Retinal pigment epithelial cell (primary cell): ENCODE measurements at regions not wholly inside any gene's neighbourhood (a gene's known extent, or its start where the extent isn't known, plus 50 kb on each side); places are given as distances from the start of the nearest gene placed in this dataset.

Experiments used
- DNase-seq: peaks from one replicate; pipeline ENCODE4 v3.0.0-alpha.2; 2010; ENCODE audit warnings: low read depth
- H3K4me3 ChIP-seq: 2 replicates; pipeline ENCODE4 v1.5.1; 2011; ENCODE audit warnings: mild to moderate bottlenecking, low read length, control low read depth, moderate library complexity
- TF ChIP-seq, protein P1 (sequence below): conservative IDR thresholded peaks from 2 replicates; pipeline ENCODE4 v1.5.1; 2011; ENCODE audit warnings: low read depth, low read length, control low read depth, inconsistent platforms

DNA sequence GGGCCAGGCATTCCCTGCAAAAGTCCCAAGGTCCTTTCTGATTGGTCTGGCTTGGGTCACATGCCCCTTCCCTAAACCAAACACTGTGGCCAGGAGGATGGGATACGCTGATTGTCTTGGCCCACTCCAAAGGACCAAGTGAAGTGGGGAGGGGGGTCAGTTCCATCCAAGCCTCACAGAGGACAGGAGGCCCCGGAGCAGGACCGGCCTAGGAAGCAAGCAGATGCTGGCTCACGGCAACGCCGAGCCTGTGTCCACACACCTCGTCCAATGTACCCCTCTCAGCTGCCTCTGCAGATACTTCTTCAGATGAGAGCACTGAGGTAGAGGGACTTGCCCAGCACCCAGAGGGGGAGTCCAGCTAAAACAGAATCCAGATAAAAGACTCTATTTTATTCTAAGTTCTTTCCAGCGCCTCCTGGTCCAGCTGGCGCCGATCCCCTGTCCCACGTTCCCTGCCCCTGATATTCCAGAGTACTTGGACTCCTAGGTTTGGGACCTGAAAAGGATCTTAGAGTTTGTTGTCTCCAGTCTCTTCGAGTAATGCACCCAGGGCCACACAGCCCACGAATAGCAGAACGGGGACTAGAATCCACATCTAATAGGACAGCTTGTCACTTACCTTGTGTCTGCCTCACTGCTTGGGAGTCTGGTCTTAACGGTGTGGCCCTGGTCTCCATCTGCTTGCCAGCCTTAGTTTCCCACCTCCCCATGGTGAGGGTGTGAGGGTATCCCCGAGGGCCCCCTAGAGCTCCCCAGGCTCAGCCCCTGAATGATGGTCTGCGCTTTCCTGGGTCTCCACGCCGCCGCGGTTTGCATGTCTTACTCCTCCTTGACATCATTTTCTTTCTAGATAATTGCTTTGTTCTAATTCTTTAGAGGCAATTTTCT, 72.4 kb upstream of the UNC5A start:
- TF ChIP-seq, protein P1, sequence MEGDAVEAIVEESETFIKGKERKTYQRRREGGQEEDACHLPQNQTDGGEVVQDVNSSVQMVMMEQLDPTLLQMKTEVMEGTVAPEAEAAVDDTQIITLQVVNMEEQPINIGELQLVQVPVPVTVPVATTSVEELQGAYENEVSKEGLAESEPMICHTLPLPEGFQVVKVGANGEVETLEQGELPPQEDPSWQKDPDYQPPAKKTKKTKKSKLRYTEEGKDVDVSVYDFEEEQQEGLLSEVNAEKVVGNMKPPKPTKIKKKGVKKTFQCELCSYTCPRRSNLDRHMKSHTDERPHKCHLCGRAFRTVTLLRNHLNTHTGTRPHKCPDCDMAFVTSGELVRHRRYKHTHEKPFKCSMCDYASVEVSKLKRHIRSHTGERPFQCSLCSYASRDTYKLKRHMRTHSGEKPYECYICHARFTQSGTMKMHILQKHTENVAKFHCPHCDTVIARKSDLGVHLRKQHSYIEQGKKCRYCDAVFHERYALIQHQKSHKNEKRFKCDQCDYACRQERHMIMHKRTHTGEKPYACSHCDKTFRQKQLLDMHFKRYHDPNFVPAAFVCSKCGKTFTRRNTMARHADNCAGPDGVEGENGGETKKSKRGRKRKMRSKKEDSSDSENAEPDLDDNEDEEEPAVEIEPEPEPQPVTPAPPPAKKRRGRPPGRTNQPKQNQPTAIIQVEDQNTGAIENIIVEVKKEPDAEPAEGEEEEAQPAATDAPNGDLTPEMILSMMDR = no peak
- H3K4me3 ChIP-seq = no peak overlapping the region
- no peak for DNase-seq

DNA sequence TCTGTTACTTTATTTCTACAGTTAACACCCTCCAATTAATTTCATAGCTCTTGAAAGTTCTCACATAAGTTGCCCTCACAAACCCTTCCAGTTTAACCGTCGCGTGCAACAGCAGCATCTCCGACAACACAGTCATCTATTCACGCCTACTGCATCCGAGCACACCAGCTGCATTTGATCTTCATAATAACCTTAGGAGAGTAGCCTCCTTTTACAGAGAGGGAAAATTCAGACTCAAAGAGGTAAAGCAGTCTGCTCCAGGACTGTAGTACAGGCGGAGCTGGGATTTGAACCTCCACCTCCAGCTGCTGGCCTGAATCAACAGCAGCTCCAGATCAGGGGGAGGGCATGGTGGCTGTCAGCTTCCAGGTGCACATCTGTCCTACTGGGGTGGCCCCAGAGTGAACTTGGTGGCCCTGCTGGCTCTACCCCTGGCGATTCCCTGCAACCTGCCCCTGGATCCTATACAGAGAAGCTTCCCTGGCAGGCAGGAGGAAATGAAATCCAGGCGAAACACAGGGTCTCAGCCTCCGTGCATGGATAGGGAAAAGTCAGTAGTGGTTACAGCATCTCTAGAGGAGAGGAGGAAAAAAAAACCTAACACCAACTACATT, 71.6 kb upstream of the UNC5A start:
- TF ChIP-seq, protein P1 = no peak
- no peak for DNase-seq
- H3K4me3 ChIP-seq = no peak overlapping the region

DNA sequence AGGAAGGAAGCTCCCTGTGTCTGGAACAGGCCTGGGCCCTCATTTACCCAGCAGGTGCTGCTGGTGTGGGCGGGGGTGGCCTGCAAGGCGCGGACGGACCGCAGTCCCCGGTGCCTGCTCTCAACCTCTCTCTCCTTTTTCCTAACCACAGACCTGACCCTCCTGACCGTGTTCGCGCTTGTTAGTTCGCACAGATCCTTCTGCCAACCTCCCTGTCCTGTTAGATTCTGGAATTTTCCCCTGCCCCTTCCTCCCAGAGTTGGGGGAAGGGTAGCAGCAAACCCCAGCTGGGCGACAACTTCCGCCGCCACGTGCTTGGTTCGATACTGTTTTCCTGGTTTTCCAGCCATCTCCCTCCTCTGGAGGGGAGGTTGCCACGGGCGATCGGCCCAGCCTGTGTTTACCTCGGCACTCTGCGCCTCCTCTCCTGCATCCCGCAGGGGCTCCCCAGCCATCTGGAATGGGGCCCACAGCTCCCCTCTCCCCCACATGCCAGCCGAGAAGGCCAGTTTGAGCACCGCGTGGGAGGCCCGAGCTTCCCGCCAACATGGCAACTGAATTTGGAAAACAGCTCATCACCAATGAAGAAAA, 70.8 kb upstream of the UNC5A start:
- DNase-seq = no peak
- TF ChIP-seq, protein P1 = no peak
- no peak overlapping the region for H3K4me3 ChIP-seq

DNA sequence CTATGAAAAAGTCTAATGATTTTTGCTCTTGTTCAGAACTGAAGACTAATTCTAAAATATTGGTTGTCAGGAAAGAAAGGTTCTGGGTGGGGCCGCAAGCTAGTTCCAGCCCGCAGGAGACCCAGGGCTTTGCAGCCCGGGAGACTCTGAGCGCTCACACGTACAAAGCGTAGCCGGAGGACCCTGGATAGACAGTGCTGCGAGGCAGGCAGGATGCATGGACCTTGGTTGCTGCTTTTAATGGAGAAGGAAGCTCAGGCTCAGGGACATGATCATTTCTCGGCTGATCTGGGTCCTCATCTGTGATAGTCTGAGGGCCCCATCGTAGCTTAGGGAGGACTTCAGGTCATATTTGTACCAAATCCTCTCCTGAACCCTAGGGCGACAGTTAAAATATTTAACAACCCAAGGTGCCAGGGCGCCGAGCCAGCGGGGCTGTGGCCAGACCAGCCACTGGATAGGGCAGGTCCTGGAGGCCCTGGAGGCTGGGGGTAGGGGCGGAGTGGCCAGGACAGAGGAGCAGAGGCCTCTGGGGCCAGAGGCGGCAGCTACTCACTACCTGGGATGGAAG, 70.1 kb upstream of the UNC5A start:
- no peak for DNase-seq
- TF ChIP-seq, protein P1 = no peak
- H3K4me3 ChIP-seq = no peak overlapping the region

- no peak overlapping the region for H3K4me3 ChIP-seq
- TF ChIP-seq, protein P1 = no peak
- DNase-seq = no peak
These were observed 69.5 kb upstream of the UNC5A start for GRCh38 chr5:176740702-176741496.

GRCh38 chr5:176741561-176742211, 68.7 kb upstream of the UNC5A start:
- TF ChIP-seq, protein P1 = no peak
- no peak overlapping the region for H3K4me3 ChIP-seq
- no peak for DNase-seq
